Esophagus squamous epithelium (tissue), 5 donors: ENCODE measurements at regions not wholly inside any gene's neighbourhood (a gene's known extent, or its start where the extent isn't known, plus 50 kb on each side); places are given as distances from the start of the nearest gene placed in this dataset.
"Not testable (repeated sequence)": the region's sequence is repeated elsewhere in the genome, so short reads cannot be mapped to it uniquely, and the experiment has no call there.

Experiments used
- DNase-seq: peaks from one replicate; lab custom pipeline; 2025; lab: John Stamatoyannopoulos, UW
- H3K27ac ChIP-seq, 4 donors: fragments of 200-600 bp; sonication (generic); one replicate each; pipeline ENCODE4 v1.5.1; 2016 to 2019; ENCODE audit warnings: mild to moderate bottlenecking in 1 of 4
- H3K27me3 ChIP-seq, 4 donors: fragments of 200-600 bp; sonication (generic); 1 replicate in 3 of 4; 2 replicates in 1 of 4; pipeline versions ENCODE4 v1.5.1 to v1.6.0; 2017 to 2021; ENCODE audit warnings: antibody characterized with exemption in 1 of 4
- H3K36me3 ChIP-seq, 3 donors: fragments of 200-600 bp; sonication (generic); one replicate each; pipeline ENCODE4 v1.5.1; 2016 to 2019
- H3K4me1 ChIP-seq, 3 donors: fragments of 200-600 bp; sonication (generic); one replicate each; pipeline ENCODE4 v1.5.1; 2017 to 2019
- H3K4me3 ChIP-seq, 4 donors: fragments of 200-600 bp; sonication (generic); 1 replicate in 3 of 4; 2 replicates in 1 of 4; pipeline ENCODE4 v1.5.1; 2016 to 2019; ENCODE audit warnings: mild to moderate bottlenecking in 2 of 4, moderate library complexity in 1 of 4
- H3K9me3 ChIP-seq, 3 donors: fragments of 200-600 bp; sonication (generic); one replicate each; pipeline ENCODE4 v1.5.1; 2016 to 2019
- POLR2A ChIP-seq, 4 donors: fragments of 450-650 bp; IDR thresholded peaks; one replicate each; pipeline ENCODE4 v1.6.1; 2017; ENCODE audit warnings: antibody characterized with exemption in 4 of 4, mild to moderate bottlenecking in 4 of 4, moderate library complexity in 3 of 4
- WGBS, 2 donors: methylation state at CpG; one replicate each; pipeline ENCODE4 v1.1.5; 2018; 5-methylcytosine and 5-hydroxymethylcytosine counted together
- intact Hi-C: fragments of 100-400 bp; cut with DNase I; formaldehyde crosslinking; loops from one replicate; pipeline ENCODE4 v1.15.0; 2022
- TF ChIP-seq, protein P1 (sequence below), 6 experiments: fragments of 450-650 bp in 4 of 6; fragments of 200-600 bp in 2 of 6; sonication (generic) in 2 of 6; IDR thresholded peaks; one replicate each; pipeline ENCODE4 v1.5.1; 2016 to 2019; ENCODE audit warnings: antibody characterized with exemption in 6 of 6, mild to moderate bottlenecking in 4 of 6, moderate library complexity in 4 of 6
- donor health status: DM: yes; HTN: yes; CAD: no.

DNA sequence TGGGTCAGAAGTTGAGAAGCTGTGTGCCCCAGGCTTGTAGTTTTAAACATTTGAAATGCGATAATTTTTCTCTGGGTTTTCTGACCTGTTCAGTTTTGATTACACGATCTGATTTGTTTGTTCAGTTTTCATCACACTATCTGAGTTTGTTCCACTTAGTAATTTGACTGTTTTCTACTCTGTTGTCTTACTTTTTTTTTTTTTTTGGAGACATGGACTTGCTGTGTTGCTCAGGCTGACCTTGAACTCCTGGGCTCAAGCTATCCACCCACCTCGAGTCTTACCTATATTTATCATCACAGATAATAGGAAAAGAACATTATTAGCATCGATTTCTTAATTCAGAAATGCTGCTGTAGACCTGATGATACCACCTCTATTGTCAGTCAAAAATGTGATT, 379.1 kb downstream of the UTRN start:
- intact Hi-C loops, result no loop called here
- TF ChIP-seq, protein P1, sequence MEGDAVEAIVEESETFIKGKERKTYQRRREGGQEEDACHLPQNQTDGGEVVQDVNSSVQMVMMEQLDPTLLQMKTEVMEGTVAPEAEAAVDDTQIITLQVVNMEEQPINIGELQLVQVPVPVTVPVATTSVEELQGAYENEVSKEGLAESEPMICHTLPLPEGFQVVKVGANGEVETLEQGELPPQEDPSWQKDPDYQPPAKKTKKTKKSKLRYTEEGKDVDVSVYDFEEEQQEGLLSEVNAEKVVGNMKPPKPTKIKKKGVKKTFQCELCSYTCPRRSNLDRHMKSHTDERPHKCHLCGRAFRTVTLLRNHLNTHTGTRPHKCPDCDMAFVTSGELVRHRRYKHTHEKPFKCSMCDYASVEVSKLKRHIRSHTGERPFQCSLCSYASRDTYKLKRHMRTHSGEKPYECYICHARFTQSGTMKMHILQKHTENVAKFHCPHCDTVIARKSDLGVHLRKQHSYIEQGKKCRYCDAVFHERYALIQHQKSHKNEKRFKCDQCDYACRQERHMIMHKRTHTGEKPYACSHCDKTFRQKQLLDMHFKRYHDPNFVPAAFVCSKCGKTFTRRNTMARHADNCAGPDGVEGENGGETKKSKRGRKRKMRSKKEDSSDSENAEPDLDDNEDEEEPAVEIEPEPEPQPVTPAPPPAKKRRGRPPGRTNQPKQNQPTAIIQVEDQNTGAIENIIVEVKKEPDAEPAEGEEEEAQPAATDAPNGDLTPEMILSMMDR (IDR thresholded peaks at IDR 0.05), result no peak
- TF ChIP-seq POLR2A (IDR thresholded peaks at IDR 0.05), result no peak
- 83 to 86% methylated on average over 4 of the region's 4 CpGs for WGBS, 2 donors

DNA sequence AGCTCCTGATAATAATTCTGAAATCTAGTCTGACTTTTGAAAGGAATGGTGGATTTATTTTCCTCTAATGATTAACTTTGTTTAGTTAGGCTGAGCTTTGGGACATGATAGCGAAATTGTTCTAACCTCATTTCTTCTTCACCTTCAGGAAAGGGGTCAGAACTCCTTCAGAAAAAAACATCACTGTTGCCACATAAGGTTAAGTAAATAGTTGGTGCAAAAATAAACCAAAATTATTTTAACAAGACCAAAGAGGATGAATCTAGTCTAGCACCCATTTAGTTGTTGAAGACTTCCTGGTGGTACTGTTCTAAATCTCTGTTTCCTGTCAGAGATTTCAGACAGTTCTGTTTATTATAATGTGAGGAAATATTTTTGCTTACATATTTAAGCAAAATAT, 379.8 kb downstream of the UTRN start:
- no peak for DNase-seq
- H3K36me3 ChIP-seq, result no peaks in the 10 kb centered on the region
- H3K27me3 ChIP-seq, result no peaks in the 10 kb centered on the region
- intact Hi-C loops, result no loop called here
- H3K27ac ChIP-seq, result no peak overlapping the region
- no peak overlapping the region for H3K4me3 ChIP-seq
- peaks cover 3 to 32% (median 4%) of the 10 kb centered on the region in 3 donors for H3K4me1 ChIP-seq
- peaks cover 0 to under 1% (median 0%) of the 10 kb centered on the region in 3 donors for H3K9me3 ChIP-seq
- 87 to 100% methylated on average over 1 of the region's 1 CpG for WGBS, 2 donors
- TF ChIP-seq POLR2A (IDR thresholded peaks at IDR 0.05), result no peak
- TF ChIP-seq, protein P1 (IDR thresholded peaks at IDR 0.05), result no peak

More for the DNA sequence above, 379.1 kb downstream of the UTRN start:
- no peak for DNase-seq
- H3K4me3 ChIP-seq, result no peak overlapping the region
- H3K27ac ChIP-seq, result no peak overlapping the region
- H3K4me1 ChIP-seq, result peaks cover 4 to 39% (median 5%) of the 10 kb centered on the region in 3 donors
- no peaks in the 10 kb centered on the region for H3K36me3 ChIP-seq
- H3K27me3 ChIP-seq, result no peaks in the 10 kb centered on the region
- H3K9me3 ChIP-seq, result no peaks in the 10 kb centered on the region

DNA sequence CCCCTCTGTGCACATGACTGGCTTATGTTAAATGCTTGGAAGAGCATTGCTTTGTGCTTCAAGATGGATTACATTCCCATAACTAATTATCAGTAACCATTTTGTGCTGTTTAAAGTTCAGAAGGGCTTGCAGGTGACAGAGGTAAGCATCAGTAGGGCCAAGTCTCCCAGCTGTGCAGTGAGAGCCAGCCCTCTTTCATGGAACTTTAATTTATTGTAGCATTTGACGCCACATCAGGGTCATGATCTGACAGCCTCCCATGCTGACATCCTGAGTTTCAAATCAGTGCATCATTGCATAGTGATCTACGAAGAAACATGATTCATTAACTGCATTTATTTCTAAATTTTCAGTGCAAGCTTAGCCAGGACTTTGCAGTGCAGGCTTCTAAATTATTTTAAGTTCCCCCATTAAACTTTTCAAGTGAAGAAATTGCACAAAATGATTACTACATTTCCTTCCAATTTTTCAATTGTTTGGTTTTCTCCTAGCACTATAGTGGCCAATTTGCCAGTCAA, 380.9 kb downstream of the UTRN start:
- intact Hi-C loops, result no loop called here
- H3K27ac ChIP-seq, result no peak overlapping the region
- H3K4me1 ChIP-seq, result peaks cover 0 to 22% (median 3%) of the 10 kb centered on the region in 3 donors
- no peak for DNase-seq
- H3K9me3 ChIP-seq, result peaks cover 0 to 9% (median 0%) of the 10 kb centered on the region in 3 donors
- no peaks in the 10 kb centered on the region for H3K36me3 ChIP-seq
- H3K27me3 ChIP-seq, result no peaks in the 10 kb centered on the region
- WGBS, 2 donors, result 71 to 85% methylated on average over 2 of the region's 2 CpGs
- H3K4me3 ChIP-seq, result no peak overlapping the region
- TF ChIP-seq, protein P1 (IDR thresholded peaks at IDR 0.05), result no peak
- TF ChIP-seq POLR2A (IDR thresholded peaks at IDR 0.05), result no peak

DNA sequence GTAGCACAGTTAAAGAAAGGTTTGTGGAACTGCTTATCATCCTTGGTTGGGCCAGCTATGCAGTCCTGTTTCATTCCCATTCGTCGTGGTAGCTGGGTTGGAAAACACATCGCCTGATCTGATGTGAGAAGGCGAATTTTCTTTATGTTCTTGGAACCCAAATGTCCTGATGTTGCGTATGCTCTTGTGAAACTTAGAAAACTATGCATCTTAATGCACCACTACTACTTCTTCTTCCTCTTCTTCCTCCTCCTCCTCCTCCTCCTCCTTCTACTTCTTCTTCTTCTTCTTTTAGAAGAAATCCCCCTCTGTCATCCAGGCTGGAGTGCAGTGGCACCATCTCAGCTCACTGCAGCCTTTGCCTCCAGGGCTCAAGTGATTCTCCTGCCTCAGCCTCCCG, 381.6 kb downstream of the UTRN start:
- peaks cover 0 to 9% (median 0%) of the 10 kb centered on the region in 3 donors for H3K9me3 ChIP-seq
- intact Hi-C loops, result no loop called here
- no peak overlapping the region for H3K4me3 ChIP-seq
- H3K36me3 ChIP-seq, result no peaks in the 10 kb centered on the region
- TF ChIP-seq POLR2A (IDR thresholded peaks at IDR 0.05), result no peak
- TF ChIP-seq, protein P1 (IDR thresholded peaks at IDR 0.05), result no peak
- WGBS, 2 donors, result 76 to 80% methylated on average over 6 of the region's 6 CpGs
- no peak overlapping the region for H3K27ac ChIP-seq
- peaks cover 0 to 15% (median 3%) of the 10 kb centered on the region in 3 donors for H3K4me1 ChIP-seq
- DNase-seq, result no peak
- no peaks in the 10 kb centered on the region for H3K27me3 ChIP-seq

DNA sequence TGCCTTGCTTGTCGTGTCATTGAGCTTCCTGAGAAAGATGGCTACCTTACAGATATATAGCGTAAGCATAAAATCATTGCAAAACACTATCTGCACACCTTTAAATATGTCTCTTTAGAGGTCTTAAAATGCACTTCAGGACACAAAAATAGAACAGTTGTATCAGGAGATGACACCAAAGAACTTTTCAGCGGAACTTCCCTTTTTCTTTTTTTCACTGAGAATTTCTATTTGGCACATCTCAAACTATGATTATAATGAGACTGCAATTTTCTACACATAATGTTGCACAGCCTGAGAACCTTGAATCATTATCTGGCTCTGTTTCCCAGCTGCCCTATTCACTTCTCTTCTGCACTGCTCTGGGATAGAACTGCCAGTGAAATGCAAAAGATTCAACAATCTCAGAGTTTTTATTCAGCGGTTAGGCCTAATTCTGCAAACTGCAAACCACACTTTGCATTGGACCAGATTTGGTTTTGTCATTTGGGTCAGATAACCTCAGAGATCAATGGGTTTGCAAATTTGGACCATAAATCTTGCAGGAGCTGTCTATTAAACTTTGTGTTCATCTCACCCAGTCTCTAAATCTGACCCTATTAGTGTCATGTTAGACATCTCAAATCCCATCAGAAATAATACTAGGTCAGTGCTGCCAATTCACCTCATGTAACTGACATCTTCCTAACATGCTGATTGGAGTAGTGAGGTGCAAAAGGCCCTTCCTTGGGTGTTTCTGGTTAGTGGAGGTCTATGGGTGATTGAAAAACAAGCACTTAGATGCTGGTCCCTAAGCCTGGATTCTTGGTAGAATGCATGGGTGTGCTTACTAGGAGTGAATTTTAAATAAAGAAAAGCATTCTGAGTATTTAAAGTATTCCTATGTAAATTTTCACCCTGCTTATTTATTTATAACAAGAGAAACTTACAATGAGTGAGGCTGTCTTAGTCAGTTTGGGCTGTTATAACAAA, 382.7 kb downstream of the UTRN start:
- Histone ChIP-seq H3K27me3 (no peaks in the 10 kb centered on the region), H3K27ac (no peak overlapping the region), H3K36me3 (no peaks in the 10 kb centered on the region), H3K4me1 (peaks cover 0 to 10% (median 0%) of the 10 kb centered on the region in 3 donors), H3K4me3 (no peak overlapping the region), H3K9me3 (peaks cover 0 to 9% (median 0%) of the 10 kb centered on the region in 3 donors)
- DNase-seq, result no peak
- WGBS, 2 donors, result 78 to 87% methylated on average over 4 of the region's 4 CpGs
- intact Hi-C loops, result no loop called here
- TF ChIP-seq POLR2A (IDR thresholded peaks at IDR 0.05), result no peak
- TF ChIP-seq, protein P1 (IDR thresholded peaks at IDR 0.05), result no peak

DNA sequence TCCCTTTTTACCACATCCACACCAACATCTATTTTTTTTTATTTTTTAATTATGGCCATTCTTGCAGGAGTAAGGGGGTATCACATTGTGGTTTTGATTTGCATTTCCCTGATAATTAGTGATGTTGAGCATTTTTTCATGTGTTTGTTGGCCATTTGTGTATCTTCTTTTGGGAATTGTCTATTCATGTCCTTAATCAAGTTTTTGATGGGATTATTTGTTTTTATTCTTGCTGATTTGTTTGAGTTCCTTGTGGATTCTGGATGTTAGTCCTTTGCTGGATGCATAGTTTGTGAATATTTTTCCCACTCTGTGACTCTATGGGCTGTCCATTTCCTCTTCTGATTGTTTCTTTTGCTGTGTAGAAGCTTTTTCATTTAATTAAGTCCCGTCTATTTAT, 385.1 kb downstream of the UTRN start:
- intact Hi-C loops, H3K27ac ChIP-seq, H3K36me3 ChIP-seq, DNase-seq, H3K27me3 ChIP-seq, H3K4me3 ChIP-seq: not testable (repeated sequence)
- peaks cover 3 to 11% (median 4%) of the 10 kb centered on the region in 3 donors for H3K4me1 ChIP-seq
- H3K9me3 ChIP-seq, result peaks cover 0 to 20% (median 0%) of the 10 kb centered on the region in 3 donors
- 89 to 94% methylated on average over 1 of the region's 1 CpG for WGBS, 2 donors
